H1 (cell line): ENCODE measurements at regions not wholly inside any gene's neighbourhood (a gene's known extent, or its start where the extent isn't known, plus 50 kb on each side); places are given as distances from the start of the nearest gene placed in this dataset.

Experiments used
- HDAC2 ChIP-seq, 2 experiments: fragments of 300-600 bp in 1 of 2; sonication (generic) in 1 of 2; IDR thresholded peaks; 2 replicates each; pipeline ENCODE4 v1.6.1; 2011 to 2012; ENCODE audit warnings: low read depth in 2 of 2, low read length in 2 of 2, mild to moderate bottlenecking in 2 of 2, moderate library complexity in 2 of 2, borderline replicate concordance in 1 of 2, inconsistent platforms in 1 of 2

DNA sequence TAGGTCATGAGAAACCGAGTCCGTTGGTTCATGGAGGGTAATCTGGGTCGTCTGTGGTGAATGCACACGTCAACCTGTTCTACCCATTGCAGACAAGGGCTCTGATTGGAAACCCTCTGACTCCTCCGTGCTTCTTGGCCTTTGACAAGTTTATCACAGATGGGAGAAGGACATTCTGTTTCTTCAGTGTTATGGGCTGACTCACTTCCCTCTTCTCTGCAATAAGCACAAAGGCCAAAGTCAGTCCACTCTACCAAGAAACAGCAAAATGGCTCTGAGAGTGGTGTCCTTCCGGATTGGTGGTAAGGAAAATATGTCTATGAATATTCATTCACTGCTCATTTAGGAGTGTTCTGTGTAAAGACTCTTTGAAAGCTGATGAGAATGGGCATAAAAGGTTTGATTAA lies 89.3 kb downstream of the FEM1C start (continued):
- TF ChIP-seq HDAC2 (IDR thresholded peaks at IDR 0.05; ENCODE audit: borderline replicate concordance in 1 of 2, low read depth in 2 of 2, low read length in 2 of 2), result no peak
